H1 (cell line): ENCODE measurements at regions not wholly inside any gene's neighbourhood (a gene's known extent, or its start where the extent isn't known, plus 50 kb on each side); places are given as distances from the start of the nearest gene placed in this dataset.

Experiments
- CTCF ChIA-PET: fragments of 300-600 bp; sonication (Branson Sonifier 250); formaldehyde crosslinking; loops from one replicate; lab custom pipeline; 2021; ENCODE audit not compliant: partially characterized antibody; lab: Charles Lee
- POLR2A ChIA-PET: fragments of 300-600 bp; sonication (Branson Sonifier 250); formaldehyde crosslinking; loops from one replicate; lab custom pipeline; 2021; ENCODE audit warnings: inconsistent platforms; ENCODE audit not compliant: partially characterized antibody; lab: Charles Lee
- DNase-seq, 2 experiments: peaks; one replicate each; pipeline versions ENCODE4 v3.0.0 to v3.0.0-alpha.2; 2010 to 2022; ENCODE audit warnings: low spot score in 2 of 2, low read depth in 1 of 2, mixed read lengths in 1 of 2
- FAIRE-seq: peaks from 2 replicates; lab custom pipeline; 2011; peaks lifted over from hg19 to GRCh38; lab: Jason Lieb, UNC
- H2AFZ ChIP-seq: 2 replicates; pipeline ENCODE4 v1.8.1; 2012; ENCODE audit warnings: low read length, inconsistent platforms
- H2AK5ac ChIP-seq: 2 replicates; pipeline ENCODE4 v1.6.1; 2013; ENCODE audit warnings: low read depth, low read length
- H2BK120ac ChIP-seq: replicated peaks from 2 replicates; pipeline ENCODE3; 2013; ENCODE audit warnings: low read depth, low read length, inconsistent platforms
- H2BK12ac ChIP-seq: 2 replicates; pipeline ENCODE4 v1.6.1; 2013; ENCODE audit warnings: low read depth, low read length
- H2BK15ac ChIP-seq: 2 replicates; pipeline ENCODE4 v1.6.1; 2013; ENCODE audit warnings: low read length
- H2BK20ac ChIP-seq: 2 replicates; pipeline ENCODE4 v1.6.1; 2013; ENCODE audit warnings: low read length
- H2BK5ac ChIP-seq: 2 replicates; pipeline ENCODE4 v1.6.1; 2013; ENCODE audit warnings: low read depth, low read length
- H3K14ac ChIP-seq: 2 replicates; pipeline ENCODE4 v1.6.1; 2013; ENCODE audit warnings: inconsistent platforms; ENCODE audit not compliant: insufficient read length
- H3K18ac ChIP-seq: 2 replicates; pipeline ENCODE4 v1.6.1; 2013; ENCODE audit warnings: low read length; ENCODE audit errors: extremely low read depth
- H3K23ac ChIP-seq: 2 replicates; pipeline ENCODE4 v1.6.1; 2013; ENCODE audit warnings: inconsistent platforms; ENCODE audit not compliant: insufficient read length
- H3K23me2 ChIP-seq: 2 replicates; pipeline ENCODE4 v1.6.1; 2013; ENCODE audit warnings: low read depth, low read length
- H3K27ac ChIP-seq: 2 replicates; pipeline ENCODE4 v1.6.1; 2011; ENCODE audit warnings: low read depth, low read length, inconsistent platforms
- H3K27me3 ChIP-seq, 4 experiments: replicated peaks in 1 of 4; 1 replicate in 1 of 4; 2 replicates in 3 of 4; pipeline versions ENCODE4 v1.6.1 to v1.8.1; 2011 to 2013; ENCODE audit warnings: low read length in 3 of 4, mild to moderate bottlenecking in 3 of 4, inconsistent platforms in 2 of 4, mixed read lengths in 2 of 4, moderate library complexity in 1 of 4; ENCODE audit not compliant: control insufficient read depth in 3 of 4, insufficient read depth in 3 of 4; ENCODE audit errors: extremely low read depth in 1 of 4
- H3K36me3 ChIP-seq, 4 experiments: 2 replicates each; pipeline versions ENCODE4 v1.6.1 to v1.8.1; 2011 to 2013; ENCODE audit warnings: mild to moderate bottlenecking in 4 of 4, low read length in 3 of 4, moderate library complexity in 2 of 4, control low read depth in 1 of 4, inconsistent platforms in 1 of 4; ENCODE audit not compliant: insufficient read depth in 4 of 4, control insufficient read depth in 2 of 4
- H3K4ac ChIP-seq: replicated peaks from 2 replicates; pipeline ENCODE3; 2013; ENCODE audit warnings: low read length, low read depth, mixed read lengths, inconsistent platforms; ENCODE audit not compliant: insufficient read length
- H3K4me1 ChIP-seq, 4 experiments: replicated peaks in 1 of 4; 1 replicate in 1 of 4; 2 replicates in 3 of 4; pipeline versions ENCODE4 v1.6.1 to v1.8.1; 2011 to 2013; ENCODE audit warnings: low read length in 3 of 4, inconsistent platforms in 2 of 4, mixed read lengths in 1 of 4; ENCODE audit not compliant: insufficient read depth in 4 of 4, control insufficient read depth in 3 of 4
- H3K4me2 ChIP-seq, 2 experiments: 2 replicates each; pipeline versions ENCODE4 v1.6.1 to v1.8.1; 2011 to 2013; ENCODE audit warnings: low read depth in 2 of 2, low read length in 2 of 2, control low read depth in 1 of 2, inconsistent platforms in 1 of 2, mild to moderate bottlenecking in 1 of 2; ENCODE audit not compliant: insufficient read depth in 1 of 2
- H3K4me3 ChIP-seq, 4 experiments: fragments of 200-600, 300-600 bp in 1 of 4; sonication (generic), shearing (Covaris generic), sonication (Bioruptor Twin) in 1 of 4; 2 replicates each; pipeline versions ENCODE4 v1.5.1 to v1.8.1; 2011 to 2016; ENCODE audit warnings: low read length in 4 of 4, low read depth in 3 of 4, control low read depth in 2 of 4, inconsistent platforms in 2 of 4, mild to moderate bottlenecking in 2 of 4, mixed read lengths in 1 of 4, moderate library complexity in 1 of 4; ENCODE audit not compliant: insufficient read depth in 2 of 4; ENCODE audit errors: extremely low read depth in 1 of 4
- H3K56ac ChIP-seq: replicated peaks from 2 replicates; pipeline ENCODE3; 2013; ENCODE audit warnings: low read depth, mild to moderate bottlenecking, mixed read lengths, low read length, inconsistent platforms; ENCODE audit not compliant: insufficient read length
- H3K79me1 ChIP-seq: 2 replicates; pipeline ENCODE4 v1.6.1; 2013; ENCODE audit warnings: low read depth, low read length, control low read depth
- H3K79me2 ChIP-seq, 2 experiments: 2 replicates each; pipeline versions ENCODE4 v1.6.1 to v1.8.1; 2012 to 2013; ENCODE audit warnings: low read length in 2 of 2, mild to moderate bottlenecking in 2 of 2, inconsistent platforms in 1 of 2; ENCODE audit not compliant: insufficient read depth in 2 of 2, control insufficient read depth in 1 of 2
- H3K9ac ChIP-seq, 4 experiments: replicated peaks in 1 of 4; 1 replicate in 1 of 4; 2 replicates in 3 of 4; pipeline versions ENCODE4 v1.6.1 to v1.8.1; 2011 to 2013; ENCODE audit warnings: low read depth in 3 of 4, low read length in 3 of 4, control low read depth in 2 of 4, mild to moderate bottlenecking in 2 of 4, moderate library complexity in 2 of 4, inconsistent platforms in 1 of 4; ENCODE audit errors: extremely low read depth in 1 of 4
- H3K9me3 ChIP-seq, 2 experiments: 2 replicates each; pipeline versions ENCODE4 v1.6.1 to v1.8.1; 2012 to 2013; ENCODE audit warnings: mild to moderate bottlenecking in 2 of 2, moderate library complexity in 2 of 2, control low read depth in 1 of 2, inconsistent platforms in 1 of 2, low read depth in 1 of 2, low read length in 1 of 2, mixed read lengths in 1 of 2; ENCODE audit not compliant: insufficient read depth in 2 of 2
- H4K20me1 ChIP-seq, 2 experiments: replicated peaks in 1 of 2; 2 replicates each; pipeline versions ENCODE3 to v1.8.1; 2011 to 2013; ENCODE audit warnings: inconsistent platforms in 2 of 2, low read length in 2 of 2, mild to moderate bottlenecking in 1 of 2; ENCODE audit not compliant: insufficient read depth in 2 of 2, control insufficient read depth in 1 of 2
- H4K5ac ChIP-seq: 2 replicates; pipeline ENCODE4 v1.6.1; 2013; ENCODE audit warnings: low read length, low read depth, mixed read lengths, inconsistent platforms; ENCODE audit not compliant: insufficient read length
- H4K8ac ChIP-seq: 2 replicates; pipeline ENCODE4 v1.8.0; 2013; ENCODE audit warnings: mild to moderate bottlenecking, moderate library complexity, low read length, inconsistent platforms; ENCODE audit not compliant: insufficient read depth; ENCODE audit errors: extremely low read depth
- H4K91ac ChIP-seq: replicated peaks from 2 replicates; pipeline ENCODE3; 2013; ENCODE audit warnings: low read length, mixed read lengths, inconsistent platforms; ENCODE audit not compliant: insufficient read length
- WGBS, 2 experiments: shearing (Covaris generic) in 1 of 2; methylation state at CpG; one replicate each; pipeline versions ENCODE4 v1.1.6 to v1.1.7; 2013 to 2015; ENCODE audit warnings: low lambda C conversion rate in 2 of 2, mixed read lengths in 2 of 2, inconsistent platforms in 1 of 2, low coverage in 1 of 2, missing lambda C conversion rate in 1 of 2; ENCODE audit not compliant: insufficient replicate concordance in 2 of 2, insufficient coverage in 1 of 2, insufficient read length in 1 of 2; ENCODE audit errors: extremely low coverage in 1 of 2, missing lambda C conversion rate in 1 of 2; 5-methylcytosine and 5-hydroxymethylcytosine counted together

DNA sequence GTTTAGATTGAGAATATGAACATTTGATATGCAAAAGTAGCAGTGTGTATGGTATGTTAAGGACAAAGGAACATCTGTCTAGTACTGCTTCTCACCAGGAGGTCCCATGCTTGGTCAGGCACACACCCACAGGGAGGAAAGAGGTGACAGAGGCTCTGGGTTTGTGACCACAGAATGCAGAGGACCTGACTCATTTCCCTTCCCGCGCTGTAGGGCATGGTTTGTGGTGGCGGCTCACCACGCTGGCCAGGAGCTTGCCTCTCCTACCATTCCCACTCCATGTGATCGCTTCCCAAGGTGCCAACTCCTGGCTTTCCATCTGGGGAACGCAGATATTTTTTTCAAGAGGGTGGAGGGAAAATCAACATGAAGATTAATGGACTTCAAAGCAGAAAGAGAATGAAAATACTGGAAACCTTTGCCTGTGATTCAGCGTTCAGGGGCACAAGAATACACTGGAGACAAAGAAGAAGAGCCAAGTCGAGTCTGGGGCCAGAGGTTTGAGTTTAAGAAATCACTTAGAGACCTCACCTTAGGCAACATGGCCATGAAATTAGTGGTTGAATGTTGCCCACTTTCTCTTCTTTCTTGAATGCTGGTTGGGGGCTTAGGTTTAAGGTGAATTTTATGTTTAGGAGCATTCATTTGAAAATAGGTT lies 477.8 kb downstream of the CCDC171 start:
- Histone ChIP-seq H3K4me1 (peaks cover 4 to 6% (median 5%) of the 10 kb centered on the region in 4 experiments; a peak in 4 of 7 replicates), H3K14ac (no peak overlapping the region), H3K4ac (no peak overlapping the region), H3K79me1 (no peaks in the 10 kb centered on the region), H2BK12ac (no peak overlapping the region), H2AK5ac (no peak overlapping the region), H3K27me3 (no peaks in the 10 kb centered on the region), H3K56ac (no peak overlapping the region), H3K36me3 (no peaks in the 10 kb centered on the region), H2BK120ac (no peak overlapping the region), H2BK5ac (no peak overlapping the region), H3K18ac (no peak overlapping the region), H2BK20ac (no peak overlapping the region), H4K8ac (no peak overlapping the region), H2BK15ac (no peak overlapping the region), H3K79me2 (no peaks in the 10 kb centered on the region), H4K20me1 (no peaks in the 10 kb centered on the region), H4K91ac (no peak overlapping the region), H3K23me2 (no peaks in the 10 kb centered on the region), H3K27ac (no peak overlapping the region), H2AFZ (no peak overlapping the region), H4K5ac (no peak overlapping the region), H3K4me3 (no peak overlapping the region), H3K23ac (no peak overlapping the region), H3K4me2 (no peak overlapping the region), H3K9me3 (no peaks in the 10 kb centered on the region), H3K9ac (no peak overlapping the region)
- POLR2A ChIA-PET = interaction anchor here (1.9 kb wide), 1 partner anchor 10 kb away, joined by 5 read pairs; no protein-coding TSS in a partner anchor
- FAIRE-seq (no peak), DNase-seq (no peak)
- WGBS, 2 experiments = 90% methylated on average over 8 of the region's 8 CpGs; no CpG with 5 or more reads in 1 of the 2 experiments
- CTCF ChIA-PET = interaction anchor here (1.7 kb wide), 1 partner anchor 9 kb away, joined by 8 read pairs; no protein-coding TSS in a partner anchor
